Right ventricle myocardium inferior (tissue), 1 donor: ENCODE measurements at regions not wholly inside any gene's neighbourhood (a gene's known extent, or its start where the extent isn't known, plus 50 kb on each side); places are given as distances from the start of the nearest gene placed in this dataset.

ENCODE experiments used
- ATAC-seq: fragments of 200-7000 bp; cut with Tn5 transposase; one replicate; pipeline ENCODE4 v1.9.1; 2020; ENCODE audit warnings: mild to moderate bottlenecking, moderate library complexity
- DNase-seq: peaks from one replicate; pipeline ENCODE4 v3.0.0; 2021; ENCODE audit errors: missing footprints
- intact Hi-C: fragments of 100-400 bp; cut with DNase I; formaldehyde crosslinking; loops from one replicate; pipeline ENCODE4 v1.11.0; 2022
- donor health status: DM: no; HTN: yes; CAD: no; lungs with severe emphysema.

- no peak for DNase-seq
- intact Hi-C loops, result no loop called here
- ATAC-seq, result no peak
Observed at GRCh38 chr11:21896746-21897602, 295.9 kb upstream of the ANO5 start.

- intact Hi-C loops, result no loop called here
- DNase-seq, result no peak
- no peak for ATAC-seq
Observed at GRCh38 chr11:21897752-21898151, 295.1 kb upstream of the ANO5 start.

DNA sequence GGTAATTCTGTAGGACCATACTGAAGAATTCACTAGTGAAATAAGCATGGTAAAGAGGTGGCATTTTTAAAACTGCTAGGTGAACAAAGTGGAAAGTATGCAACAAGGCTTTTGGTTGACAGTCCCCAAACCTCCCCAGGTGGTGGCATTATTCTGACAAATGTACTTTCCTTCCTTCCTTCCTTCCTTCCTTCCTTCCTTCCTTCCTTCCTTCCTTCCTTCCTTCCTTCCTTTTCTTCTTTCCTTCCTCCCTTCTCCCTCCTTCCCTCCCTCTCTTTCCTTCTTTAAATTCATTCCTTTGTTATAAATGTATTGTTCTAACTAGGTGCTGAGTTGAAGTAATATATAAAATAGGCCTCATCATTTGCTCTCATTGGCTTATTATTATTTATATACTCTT, 284.7 kb upstream of the ANO5 start:
- DNase-seq (no peak), ATAC-seq (no peak)
- intact Hi-C loops, result no loop called here

GRCh38 chr11:21909145-21909544, 283.7 kb upstream of the ANO5 start:
- intact Hi-C loops, result no loop called here
- DNase-seq (no peak), ATAC-seq (no peak)

GRCh38 chr11:21911061-21911460, 281.8 kb upstream of the ANO5 start:
- no peak for DNase-seq
- intact Hi-C loops, result no loop called here
- no peak for ATAC-seq

DNA sequence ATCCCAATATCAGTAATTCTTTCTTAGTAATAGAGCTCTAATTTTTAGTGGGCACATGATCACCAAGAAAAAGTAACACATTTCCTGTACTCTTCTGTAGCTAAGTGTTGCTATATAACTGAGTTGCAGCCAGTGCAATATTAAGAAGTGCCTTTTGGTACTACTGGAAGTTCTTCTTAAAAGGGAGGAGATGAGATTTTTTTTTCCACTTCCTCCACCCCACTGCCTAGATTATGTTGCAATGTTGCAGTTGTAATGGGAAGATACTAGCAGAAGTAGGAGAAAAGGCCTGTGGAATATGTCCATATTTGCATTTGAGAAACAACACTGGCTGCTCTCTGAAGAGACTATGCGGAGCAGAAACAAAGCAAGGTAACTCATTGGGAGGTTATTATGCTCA, 280.6 kb upstream of the ANO5 start:
- no peak for ATAC-seq
- intact Hi-C loops, result no loop called here

DNA sequence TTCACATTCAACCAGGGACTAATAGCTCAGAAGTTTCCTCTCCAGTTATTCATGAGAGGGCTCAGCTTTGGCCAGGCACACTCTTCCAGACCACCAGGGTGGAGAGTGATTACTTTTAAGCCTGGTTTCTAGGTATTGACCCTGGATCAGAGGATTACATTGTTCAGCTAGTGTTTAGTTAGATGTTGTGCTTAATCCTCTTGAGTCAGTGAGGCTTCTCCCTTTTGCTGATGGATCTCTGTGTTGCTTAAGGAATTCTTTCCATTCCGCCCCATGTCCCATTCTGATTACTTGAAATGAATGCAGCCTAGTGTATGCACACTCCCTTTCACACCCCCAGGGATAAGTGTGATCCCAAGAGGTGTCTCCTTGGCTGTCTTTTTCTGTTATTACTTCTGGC, 271.7 kb upstream of the ANO5 start:
- ATAC-seq, result no peak
- intact Hi-C loops, result no loop called here
- no peak for DNase-seq

More for the DNA sequence above, 280.6 kb upstream of the ANO5 start:
- DNase-seq, result no peak

DNA sequence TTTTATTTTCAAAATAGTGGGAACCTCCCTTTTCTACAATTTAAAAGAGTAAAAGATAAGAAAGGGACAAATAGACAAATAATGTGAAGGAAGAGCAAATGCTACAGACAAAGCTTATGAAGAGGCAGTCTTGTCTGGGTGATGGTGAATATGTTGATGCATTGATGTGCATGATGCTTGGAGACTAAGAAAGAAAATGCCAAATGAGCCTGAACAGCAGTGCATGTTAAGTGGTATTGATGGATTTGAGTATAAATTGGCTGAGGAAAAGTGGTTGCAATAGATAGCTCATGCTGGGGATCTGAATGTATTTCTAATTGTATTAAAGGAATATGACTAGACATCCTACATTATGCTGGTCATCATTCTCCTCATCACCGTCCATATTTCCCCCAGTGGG, 268.6 kb upstream of the ANO5 start:
- DNase-seq (no peak), ATAC-seq (no peak)
- intact Hi-C loops, result no loop called here

DNA sequence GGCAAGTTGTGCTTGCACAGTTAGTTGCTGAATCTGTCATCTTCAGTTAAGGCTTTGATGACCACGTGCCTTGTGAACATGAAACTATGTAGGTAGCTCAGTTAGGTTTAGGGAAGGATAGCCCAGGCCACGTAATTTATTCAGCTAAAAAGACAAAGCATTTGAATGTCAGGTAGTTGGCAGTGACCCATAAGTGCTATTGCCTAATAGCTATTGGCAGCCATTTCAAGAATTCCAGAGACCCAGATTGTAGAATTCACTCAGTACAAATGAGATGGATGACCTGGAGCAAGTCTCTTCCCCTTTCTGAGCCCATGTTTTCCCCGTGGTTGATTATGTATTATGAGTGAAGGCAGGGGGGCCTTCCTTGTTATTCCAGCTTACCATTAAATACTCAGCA, 265.3 kb upstream of the ANO5 start:
- DNase-seq (no peak), ATAC-seq (no peak)
- intact Hi-C loops, result no loop called here

GRCh38 chr11:21928847-21929246, 264.0 kb upstream of the ANO5 start:
- DNase-seq (no peak), ATAC-seq (no peak)
- intact Hi-C loops, result no loop called here

DNA sequence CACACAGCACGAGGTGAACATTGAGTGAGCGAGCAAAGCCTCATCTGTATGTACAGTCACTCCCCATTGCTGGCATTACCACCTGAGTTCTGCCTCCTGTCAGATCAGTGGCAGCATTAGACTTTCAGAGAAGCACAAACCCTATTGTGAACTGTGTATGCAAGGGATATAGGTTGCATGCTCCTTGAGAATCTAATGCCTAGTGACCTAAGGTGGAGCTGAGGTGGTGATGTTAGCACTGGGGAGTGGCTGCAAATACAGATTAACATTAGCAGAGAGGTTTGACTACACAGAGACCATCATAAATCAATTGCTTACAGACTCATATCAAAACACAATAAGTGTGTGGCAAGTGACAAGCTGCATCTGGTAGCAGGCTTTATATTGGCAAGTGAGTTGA, 262.5 kb upstream of the ANO5 start:
- no peak for ATAC-seq
- intact Hi-C loops, result loop anchor here (10.0 kb wide), 1 partner anchor 204 kb away; no protein-coding TSS in a partner anchor
- DNase-seq, result no peak

GRCh38 chr11:21931436-21932101, 261.3 kb upstream of the ANO5 start:
- ATAC-seq, result no peak
- DNase-seq, result no peak
- intact Hi-C loops, result loop anchor here (10.0 kb wide), 1 partner anchor 203 kb away; no protein-coding TSS in a partner anchor

DNA sequence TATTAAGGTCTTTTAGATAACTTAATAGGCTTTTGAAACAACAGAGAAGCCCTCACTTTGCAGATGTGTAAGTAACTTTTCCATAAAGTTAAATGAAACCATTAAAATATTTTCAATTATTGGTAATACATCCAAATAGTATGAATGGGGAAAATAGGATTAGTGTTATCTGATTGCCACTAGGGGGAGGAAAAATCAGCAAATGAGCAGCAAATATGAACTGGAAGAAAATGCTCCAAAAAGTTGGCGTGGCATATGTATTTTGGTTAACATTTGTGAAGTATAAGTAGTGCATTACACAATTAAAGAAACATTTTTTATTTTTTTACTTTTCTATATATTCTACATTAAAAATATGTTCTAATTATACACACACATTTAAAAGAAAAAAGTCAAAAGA, 259.8 kb upstream of the ANO5 start:
- DNase-seq, result no peak
- intact Hi-C loops, result loop anchor here (10.0 kb wide), 1 partner anchor 202 kb away; no protein-coding TSS in a partner anchor
- ATAC-seq, result no peak

DNA sequence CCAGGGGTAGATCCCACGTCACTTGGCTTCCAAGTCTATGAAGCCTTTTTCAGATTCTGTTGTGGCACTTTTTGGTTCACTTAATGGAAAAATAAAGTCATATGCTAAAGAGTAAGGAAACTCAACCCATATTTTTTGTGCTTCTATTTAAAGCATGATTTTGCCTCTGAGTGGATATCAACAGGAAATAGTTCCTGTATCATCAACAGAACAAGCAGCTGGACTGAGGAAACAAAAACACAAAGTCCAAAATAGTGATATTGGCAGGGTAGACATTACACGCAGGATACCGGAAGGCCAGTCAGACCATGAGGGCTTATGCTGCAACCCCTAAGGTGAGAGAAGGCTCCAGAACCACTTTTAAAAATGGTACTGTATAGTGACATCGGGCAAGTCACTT, 248.3 kb upstream of the ANO5 start:
- intact Hi-C loops, result no loop called here
- DNase-seq (no peak), ATAC-seq (no peak)

DNA sequence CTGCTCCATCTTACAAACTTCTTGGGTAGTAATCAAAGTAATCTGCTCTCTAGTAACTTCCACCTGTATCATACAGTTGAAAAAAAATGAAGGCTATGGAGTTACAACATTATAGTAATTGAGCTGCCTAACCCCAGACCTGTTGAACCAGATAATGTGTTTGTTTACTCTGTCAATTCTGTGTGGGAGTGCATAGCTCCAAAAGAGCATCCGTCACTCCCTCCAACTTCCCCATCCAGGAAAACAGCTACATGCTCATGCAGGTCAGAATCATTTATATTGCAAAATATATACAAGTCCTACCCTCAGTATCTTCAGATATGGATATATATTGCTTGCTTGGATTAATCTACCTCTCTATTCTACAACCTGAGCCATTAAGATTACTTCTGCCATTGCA, 244.0 kb upstream of the ANO5 start:
- ATAC-seq (no peak), DNase-seq (no peak)
- intact Hi-C loops, result no loop called here

DNA sequence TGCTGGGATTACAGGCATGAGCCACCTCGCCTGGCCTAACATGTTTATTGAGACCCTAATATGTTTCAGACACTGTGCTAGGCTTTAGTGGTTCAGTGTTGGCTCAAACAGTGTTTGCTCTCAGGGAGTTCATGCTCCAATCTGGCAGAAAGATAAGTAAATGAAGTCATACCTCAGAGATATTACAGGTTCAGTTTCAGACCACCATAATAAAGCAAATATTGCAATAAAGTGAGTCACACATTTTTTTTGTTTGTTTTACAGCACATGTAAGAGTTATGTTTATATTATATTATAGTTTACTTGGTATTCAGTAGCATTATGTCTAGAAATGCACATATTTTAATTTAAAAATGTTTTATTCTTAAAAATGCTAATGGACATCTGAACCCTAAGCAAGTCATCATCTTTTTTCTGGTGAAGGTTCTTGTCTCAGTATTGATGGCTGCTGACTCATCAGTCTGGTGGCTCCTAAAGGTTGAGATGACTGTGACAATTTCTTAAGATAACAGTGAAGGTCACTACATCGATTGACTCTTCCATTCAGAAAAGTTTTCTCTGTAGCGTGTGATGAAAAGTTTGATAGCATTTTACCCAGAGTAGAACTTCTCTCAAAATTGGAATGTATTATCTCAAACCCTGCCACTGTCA, 243.0 kb upstream of the ANO5 start:
- DNase-seq (no peak), ATAC-seq (no peak)
- intact Hi-C loops, result no loop called here

GRCh38 chr11:21963013-21963412, 229.9 kb upstream of the ANO5 start:
- intact Hi-C loops, result no loop called here
- DNase-seq, result no peak
- ATAC-seq, result no peak

- DNase-seq (no peak), ATAC-seq (no peak)
- intact Hi-C loops, result no loop called here
Observed at GRCh38 chr11:21965221-21965620, 227.7 kb upstream of the ANO5 start.

DNA sequence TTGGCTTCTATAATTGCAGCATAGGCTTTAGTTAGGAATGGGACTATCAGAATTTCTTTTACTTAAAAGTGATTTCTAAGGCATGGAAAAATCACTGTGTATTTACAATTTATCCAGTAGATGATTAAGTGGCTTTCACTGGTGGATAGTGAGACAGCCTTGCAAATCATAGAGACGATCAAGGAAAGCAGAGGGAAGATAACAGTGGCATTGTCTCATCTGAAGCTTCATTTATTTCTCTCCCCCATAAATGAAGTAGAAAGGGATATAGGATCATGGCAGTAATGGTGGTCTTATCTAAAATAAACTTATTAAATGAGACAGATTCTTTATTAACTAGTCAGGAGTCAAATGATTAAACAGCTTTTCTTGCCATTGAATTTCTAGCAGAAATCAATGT, 224.2 kb upstream of the ANO5 start:
- intact Hi-C loops, result no loop called here
- DNase-seq (no peak), ATAC-seq (no peak)

GRCh38 chr11:21969841-21970240, 223.0 kb upstream of the ANO5 start:
- ATAC-seq (no peak), DNase-seq (no peak)
- intact Hi-C loops, result no loop called here
